SHP77 (cell line): ENCODE measurements at regions not wholly inside any gene's neighbourhood (a gene's known extent, or its start where the extent isn't known, plus 50 kb on each side); places are given as distances from the start of the nearest gene placed in this dataset.

Experiments used
- DNase-seq, 2 experiments: peaks; one replicate each; lab custom pipeline; 2025; lab: John Stamatoyannopoulos, UW

GRCh38 chr6:3526962-3527650 lies 70.3 kb upstream of the SLC22A23 start:
- DNase-seq, result no peak

- no peak for DNase-seq
Measured at GRCh38 chr6:3525915-3526314, 69.1 kb upstream of the SLC22A23 start.

- no peak for DNase-seq
Measured at GRCh38 chr6:3524456-3524855, 67.6 kb upstream of the SLC22A23 start.

- no peak for DNase-seq
Measured at GRCh38 chr6:3523966-3524365, 67.1 kb upstream of the SLC22A23 start.

- DNase-seq, result no peak
Measured at GRCh38 chr6:3523271-3523670, 66.4 kb upstream of the SLC22A23 start.

GRCh38 chr6:3522561-3523260 lies 65.9 kb upstream of the SLC22A23 start:
- DNase-seq, result no peak

- DNase-seq, result no peak
Measured at GRCh38 chr6:3520281-3521230, 63.7 kb upstream of the SLC22A23 start.

GRCh38 chr6:3518356-3519190 lies 61.7 kb upstream of the SLC22A23 start:
- DNase-seq, result peak; percentile 38 to 46

GRCh38 chr6:3517350-3517749 lies 60.5 kb upstream of the SLC22A23 start:
- DNase-seq, result no peak

- DNase-seq, result no peak
Measured at GRCh38 chr6:3516092-3516491, 59.2 kb upstream of the SLC22A23 start.

- no peak for DNase-seq
Measured at GRCh38 chr6:3515669-3516068, 58.8 kb upstream of the SLC22A23 start.

GRCh38 chr6:3513416-3513815 lies 56.6 kb upstream of the SLC22A23 start:
- no peak for DNase-seq

GRCh38 chr6:3512832-3513231 lies 56.0 kb upstream of the SLC22A23 start:
- DNase-seq, result no peak

GRCh38 chr6:3510617-3511016 lies 53.8 kb upstream of the SLC22A23 start:
- DNase-seq, result no peak

GRCh38 chr6:3510178-3510577 lies 53.3 kb upstream of the SLC22A23 start:
- no peak for DNase-seq

GRCh38 chr6:3509336-3509735 lies 52.5 kb upstream of the SLC22A23 start:
- DNase-seq, result no peak

- no peak for DNase-seq
Measured at GRCh38 chr6:3506751-3507383, 50.0 kb upstream of the SLC22A23 start.
